ENCODE measurements at regions not wholly inside any gene's neighbourhood (a gene's known extent, or its start where the extent isn't known, plus 50 kb on each side); places are given as distances from the start of the nearest gene placed in this dataset.

GRCh38 chr6:18555750-18556149 is 168.6 kb downstream of the RNF144B start:
- Mint-ChIP-seq H3K4me3 (ENCODE audit: unreplicated experiment) (no peak overlapping the region), H3K4me1 (ENCODE audit: low read depth) (peaks cover 1% of the 10 kb centered on the region), H3K9me3 (ENCODE audit: low read depth) (no peaks in the 10 kb centered on the region), H3K27me3 (ENCODE audit: low read depth) (peaks cover 3% of the 10 kb centered on the region), H3K27ac (ENCODE audit: unreplicated experiment) (no peak overlapping the region), H3K36me3 (ENCODE audit: low read depth) (no peaks in the 10 kb centered on the region)
- TF ChIP-seq CTCF (IDR thresholded peaks at IDR 0.05): no peak
- no peak for DNase-seq (ENCODE audit: low spot score)

GRCh38 chr6:18561037-18561750 is 174.0 kb downstream of the RNF144B start:
- Mint-ChIP-seq H3K27me3 (ENCODE audit: low read depth) (peaks cover 3% of the 10 kb centered on the region), H3K27ac (ENCODE audit: unreplicated experiment) (no peak overlapping the region), H3K36me3 (ENCODE audit: low read depth) (no peaks in the 10 kb centered on the region), H3K4me3 (ENCODE audit: unreplicated experiment) (no peak overlapping the region), H3K4me1 (ENCODE audit: low read depth) (peaks cover 8% of the 10 kb centered on the region), H3K9me3 (ENCODE audit: low read depth) (no peaks in the 10 kb centered on the region)
- TF ChIP-seq CTCF (IDR thresholded peaks at IDR 0.05): no peak
- no peak for DNase-seq (ENCODE audit: low spot score)

GRCh38 chr6:18562726-18563125 is 175.6 kb downstream of the RNF144B start:
- peaks cover 3% of the 10 kb centered on the region for H3K27me3 Mint-ChIP-seq (ENCODE audit: low read depth)
- DNase-seq (ENCODE audit: low spot score): no peak
- H3K9me3 Mint-ChIP-seq (ENCODE audit: low read depth): peaks cover 6% of the 10 kb centered on the region
- TF ChIP-seq CTCF (IDR thresholded peaks at IDR 0.05): no peak
- peaks cover 2% of the 10 kb centered on the region for H3K36me3 Mint-ChIP-seq (ENCODE audit: low read depth)
- H3K27ac Mint-ChIP-seq (ENCODE audit: unreplicated experiment): no peak overlapping the region
- no peak overlapping the region for H3K4me3 Mint-ChIP-seq (ENCODE audit: unreplicated experiment)
- H3K4me1 Mint-ChIP-seq (ENCODE audit: low read depth): peaks cover 8% of the 10 kb centered on the region

- Mint-ChIP-seq H3K4me1 (ENCODE audit: low read depth) (peaks cover 8% of the 10 kb centered on the region), H3K27ac (ENCODE audit: unreplicated experiment) (no peak overlapping the region), H3K36me3 (ENCODE audit: low read depth) (peaks cover 2% of the 10 kb centered on the region), H3K9me3 (ENCODE audit: low read depth) (peaks cover 6% of the 10 kb centered on the region), H3K27me3 (ENCODE audit: low read depth) (peaks cover 6% of the 10 kb centered on the region), H3K4me3 (ENCODE audit: unreplicated experiment) (no peak overlapping the region)
- no peak for TF ChIP-seq CTCF (IDR thresholded peaks at IDR 0.05)
- DNase-seq (ENCODE audit: low spot score): no peak
Measured at GRCh38 chr6:18564775-18565174, 177.6 kb downstream of the RNF144B start.

GRCh38 chr6:18565231-18565630 is 178.1 kb downstream of the RNF144B start:
- no peak overlapping the region for H3K4me3 Mint-ChIP-seq (ENCODE audit: unreplicated experiment)

More at GRCh38 chr6:18565231-18565630, 178.1 kb downstream of the RNF144B start:
- Mint-ChIP-seq H3K9me3 (ENCODE audit: low read depth) (peaks cover 6% of the 10 kb centered on the region), H3K27me3 (ENCODE audit: low read depth) (peaks cover 6% of the 10 kb centered on the region), H3K4me1 (ENCODE audit: low read depth) (peaks cover 8% of the 10 kb centered on the region), H3K27ac (ENCODE audit: unreplicated experiment) (no peak overlapping the region), H3K36me3 (ENCODE audit: low read depth) (peaks cover 2% of the 10 kb centered on the region)
- DNase-seq (ENCODE audit: low spot score): no peak
- TF ChIP-seq CTCF (IDR thresholded peaks at IDR 0.05): no peak
